Effector memory CD8-positive, alpha-beta T cell (primary cell): ENCODE measurements at regions not wholly inside any gene's neighbourhood (a gene's known extent, or its start where the extent isn't known, plus 50 kb on each side); places are given as distances from the start of the nearest gene placed in this dataset.

ENCODE experiments used
- ATAC-seq: fragments of 150-1000 bp; cut with Tn5 transposase; replicated peaks from 2 replicates; pipeline ENCODE4 v1.10.0; 2021; ENCODE audit warnings: mild to moderate bottlenecking, moderate library complexity
- DNase-seq, 3 experiments: peaks; one replicate each; pipeline ENCODE4 v3.0.0; 2021
- H3K27ac Mint-ChIP-seq, 2 donors: one replicate each; pipeline ENCODE4 v1.8.0; 2022; ENCODE audit warnings: mild to moderate bottlenecking in 2 of 2, mixed read lengths in 2 of 2, moderate library complexity in 2 of 2
- H3K27me3 Mint-ChIP-seq, 2 donors: one replicate each; pipeline ENCODE4 v1.8.0; 2022; ENCODE audit warnings: mixed read lengths in 2 of 2
- H3K36me3 Mint-ChIP-seq: one replicate; pipeline ENCODE4 v1.8.0; 2022; ENCODE audit warnings: mild to moderate bottlenecking, moderate library complexity, mixed read lengths; ENCODE audit not compliant: insufficient read depth
- H3K4me1 Mint-ChIP-seq, 2 donors: one replicate each; pipeline ENCODE4 v1.8.0; 2022; ENCODE audit warnings: low read depth in 2 of 2, mixed read lengths in 2 of 2
- H3K4me3 Mint-ChIP-seq, 2 donors: one replicate each; pipeline ENCODE4 v1.8.0; 2022; ENCODE audit warnings: mild to moderate bottlenecking in 2 of 2, mixed read lengths in 2 of 2, moderate library complexity in 2 of 2
- H3K9me3 Mint-ChIP-seq, 2 donors: one replicate each; pipeline ENCODE4 v1.8.0; 2022; ENCODE audit warnings: mixed read lengths in 2 of 2

DNA sequence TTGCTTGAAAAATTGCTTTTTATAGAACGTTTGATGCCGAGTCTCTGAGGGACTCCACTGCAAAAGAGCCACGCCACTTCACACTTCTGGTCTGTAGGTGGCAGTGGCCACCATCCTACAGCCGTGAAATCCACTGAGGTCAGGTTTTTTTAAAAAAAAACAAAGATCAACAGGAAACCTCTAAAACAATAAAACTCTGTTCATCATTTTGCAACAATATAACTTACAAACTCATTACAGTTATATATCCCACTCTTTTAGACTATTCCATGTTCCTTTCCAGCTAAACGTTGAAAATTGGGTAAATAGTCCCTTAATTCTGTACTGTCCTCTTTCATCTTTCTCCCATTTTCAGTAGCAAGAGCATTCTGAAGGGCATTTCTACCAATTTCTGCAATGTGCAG, 64.6 kb upstream of the FMN2 start:
- Mint-ChIP-seq H3K36me3 (no peaks in the 10 kb centered on the region), H3K27me3 (peaks cover 0 to 7% of the 10 kb centered on the region in 2 donors), H3K4me3 (no peak overlapping the region), H3K9me3 (peaks cover 0 to 2% of the 10 kb centered on the region in 2 donors), H3K27ac (no peak overlapping the region), H3K4me1 (no peaks in the 10 kb centered on the region)
- ATAC-seq, result no peak
- no peak for DNase-seq

DNA sequence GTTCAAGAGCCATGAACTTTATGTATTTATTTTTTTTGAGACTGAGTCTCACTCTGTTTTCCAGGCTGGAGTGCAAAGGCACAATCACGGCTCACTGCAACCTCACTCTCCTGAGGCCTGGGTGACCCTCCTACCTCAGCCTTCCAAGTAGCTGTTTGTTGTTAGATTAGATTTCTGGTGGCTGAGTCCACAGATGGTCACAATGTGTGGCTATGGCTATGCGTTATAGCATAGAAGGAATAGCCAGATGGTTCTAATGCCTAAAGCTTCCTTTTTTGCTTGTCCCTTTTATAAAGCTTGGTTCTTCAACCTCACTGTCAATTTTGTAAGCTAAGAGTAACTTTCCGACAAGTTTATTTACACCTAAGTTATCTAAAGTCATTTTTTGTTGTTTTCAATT, 62.3 kb upstream of the FMN2 start:
- no peak overlapping the region for H3K4me3 Mint-ChIP-seq
- DNase-seq (no peak), ATAC-seq (no peak)
- no peaks in the 10 kb centered on the region for H3K36me3 Mint-ChIP-seq
- H3K27ac Mint-ChIP-seq, result no peak overlapping the region
- H3K9me3 Mint-ChIP-seq, result no peaks in the 10 kb centered on the region
- peaks cover 0 to 7% of the 10 kb centered on the region in 2 donors for H3K27me3 Mint-ChIP-seq
- H3K4me1 Mint-ChIP-seq, result no peaks in the 10 kb centered on the region

DNA sequence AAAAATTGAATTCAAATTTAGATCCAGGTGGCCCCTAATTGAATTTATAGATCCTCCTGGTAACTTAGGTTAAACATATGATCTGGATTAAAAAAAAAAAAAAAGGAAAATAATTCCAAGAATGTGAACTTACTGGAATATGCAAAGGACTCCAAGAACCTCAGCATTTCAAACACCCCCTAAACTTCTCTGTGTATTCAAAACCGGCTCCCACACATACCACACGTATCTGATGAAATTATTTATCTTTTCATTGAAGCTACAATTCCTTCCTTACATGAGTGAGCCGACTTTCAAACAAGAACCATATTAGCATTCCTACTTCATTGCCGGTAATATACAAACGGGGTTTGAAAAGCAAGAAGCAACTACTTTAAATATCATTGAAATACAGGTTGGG, 61.4 kb upstream of the FMN2 start:
- Mint-ChIP-seq H3K4me1 (no peaks in the 10 kb centered on the region), H3K36me3 (no peaks in the 10 kb centered on the region), H3K4me3 (no peak overlapping the region), H3K27ac (no peak overlapping the region), H3K9me3 (no peaks in the 10 kb centered on the region), H3K27me3 (peaks cover 0 to 7% of the 10 kb centered on the region in 2 donors)
- no peak for ATAC-seq
- DNase-seq, result no peak

DNA sequence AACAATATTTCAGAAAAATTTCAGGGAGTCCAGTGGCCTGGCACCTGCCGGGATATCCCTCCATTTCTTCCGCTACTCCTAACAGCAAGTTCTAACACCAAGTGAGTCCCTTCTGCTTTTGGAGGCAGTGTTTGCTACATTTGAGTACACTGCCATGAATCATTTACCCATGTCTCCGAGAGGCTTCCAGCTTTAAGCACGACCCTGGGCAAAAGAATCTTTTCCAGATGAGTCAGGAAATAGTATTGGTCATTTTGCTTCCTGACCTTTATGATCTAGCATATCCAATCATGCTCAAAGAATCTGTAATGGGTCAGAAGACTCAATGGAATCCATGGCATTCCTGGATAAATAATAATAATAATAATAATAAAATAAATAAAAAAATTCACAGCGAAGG, 60.7 kb upstream of the FMN2 start:
- DNase-seq, result no peak
- Mint-ChIP-seq H3K4me1 (no peaks in the 10 kb centered on the region), H3K9me3 (no peaks in the 10 kb centered on the region), H3K27me3 (peaks cover 0 to 7% of the 10 kb centered on the region in 2 donors), H3K36me3 (no peaks in the 10 kb centered on the region), H3K4me3 (no peak overlapping the region), H3K27ac (no peak overlapping the region)
- ATAC-seq, result no peak

DNA sequence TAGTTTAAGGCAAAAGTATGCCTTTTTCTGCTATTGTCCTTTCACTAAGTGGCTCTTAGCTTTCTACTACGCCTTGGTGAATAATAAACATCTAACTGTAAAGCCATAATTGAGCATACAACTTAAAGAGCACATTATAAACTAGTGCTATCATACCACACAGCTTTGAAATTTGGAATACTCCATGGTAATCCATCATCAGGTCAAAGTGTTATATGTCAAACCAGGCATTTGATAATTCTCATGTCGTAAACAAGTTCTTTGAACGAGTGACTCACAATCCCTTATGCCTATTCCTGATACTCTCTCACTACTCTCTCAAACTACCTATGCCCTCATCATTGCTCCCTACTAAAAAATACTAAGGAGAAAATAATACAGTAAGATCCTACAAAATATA, 60.3 kb upstream of the FMN2 start:
- no peaks in the 10 kb centered on the region for H3K9me3 Mint-ChIP-seq
- H3K4me3 Mint-ChIP-seq, result no peak overlapping the region
- no peaks in the 10 kb centered on the region for H3K4me1 Mint-ChIP-seq
- DNase-seq (no peak), ATAC-seq (no peak)
- H3K27me3 Mint-ChIP-seq, result peaks cover 0 to 7% of the 10 kb centered on the region in 2 donors
- no peaks in the 10 kb centered on the region for H3K36me3 Mint-ChIP-seq
- no peak overlapping the region for H3K27ac Mint-ChIP-seq

DNA sequence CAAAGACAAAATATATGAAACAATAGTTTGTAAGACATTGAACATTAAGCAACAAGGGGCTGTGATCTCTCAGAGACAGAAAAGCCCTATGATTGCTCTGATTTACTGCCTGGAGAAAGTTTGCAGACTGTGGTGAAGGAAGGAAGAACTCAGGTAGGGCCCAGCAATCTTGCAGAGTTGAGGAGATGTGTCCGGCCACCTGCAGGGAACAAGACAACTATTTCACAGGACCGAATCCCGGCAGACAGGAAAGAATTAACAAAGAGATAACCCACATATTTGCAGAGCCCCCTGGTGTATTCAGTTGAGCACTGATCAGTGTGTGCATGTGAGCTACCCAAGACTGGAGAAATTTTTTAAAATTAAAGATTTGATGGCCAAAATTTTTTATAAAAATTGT, 58.3 kb upstream of the FMN2 start:
- Mint-ChIP-seq H3K27me3 (peaks cover 0 to 7% of the 10 kb centered on the region in 2 donors), H3K36me3 (no peaks in the 10 kb centered on the region), H3K4me3 (no peak overlapping the region), H3K4me1 (no peaks in the 10 kb centered on the region), H3K27ac (no peak overlapping the region), H3K9me3 (no peaks in the 10 kb centered on the region)
- no peak for ATAC-seq
- DNase-seq, result no peak

DNA sequence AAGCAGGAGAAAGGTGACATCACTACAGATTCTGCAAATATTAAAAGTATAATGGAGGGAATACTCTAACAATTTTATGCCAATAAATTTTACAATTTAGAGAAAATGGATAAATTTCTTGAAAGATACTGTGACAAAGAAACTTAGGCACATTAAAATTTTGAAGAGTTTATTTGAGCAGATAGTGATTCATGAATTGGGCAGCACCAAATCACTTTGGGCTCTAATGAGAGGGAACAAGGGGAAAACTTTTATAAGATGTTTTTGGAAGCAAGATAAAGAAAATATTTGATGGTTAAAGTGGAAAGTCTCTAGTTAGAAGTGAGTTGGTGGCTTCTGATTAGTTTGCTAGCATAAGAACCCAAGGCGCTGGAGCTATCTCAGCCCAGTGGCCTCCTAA, 55.2 kb upstream of the FMN2 start:
- no peak overlapping the region for H3K4me3 Mint-ChIP-seq
- no peaks in the 10 kb centered on the region for H3K4me1 Mint-ChIP-seq
- H3K36me3 Mint-ChIP-seq, result no peaks in the 10 kb centered on the region
- no peak overlapping the region for H3K27ac Mint-ChIP-seq
- H3K9me3 Mint-ChIP-seq, result no peaks in the 10 kb centered on the region
- no peak for DNase-seq
- no peaks in the 10 kb centered on the region for H3K27me3 Mint-ChIP-seq
- ATAC-seq, result no peak
